Keratinocyte (primary cell): ENCODE measurements at regions not wholly inside any gene's neighbourhood (a gene's known extent, or its start where the extent isn't known, plus 50 kb on each side); places are given as distances from the start of the nearest gene placed in this dataset.

Experiments used
- DNase-seq: peaks from one replicate; pipeline ENCODE4 v3.0.0-alpha.2; 2011; ENCODE audit warnings: low read depth, missing footprints, low spot score
- FAIRE-seq: peaks from 2 replicates; lab custom pipeline; 2011; peaks lifted over from hg19 to GRCh38; lab: Jason Lieb, UNC
- H2AFZ ChIP-seq: 2 replicates; pipeline ENCODE4 v1.6.0; 2012; ENCODE audit warnings: low read length, control low read depth, inconsistent platforms; ENCODE audit not compliant: control insufficient read depth
- H3K27ac ChIP-seq: 2 replicates; pipeline ENCODE4 v1.5.1; 2011; ENCODE audit warnings: low read length; ENCODE audit not compliant: control insufficient read depth, insufficient read depth
- H3K27me3 ChIP-seq: 3 replicates; pipeline ENCODE4 v1.6.0; 2011; ENCODE audit warnings: low read length; ENCODE audit not compliant: control insufficient read depth, insufficient read depth; ENCODE audit errors: extremely low read depth
- H3K36me3 ChIP-seq, 2 experiments: 2 replicates in 1 of 2; 3 replicates in 1 of 2; pipeline ENCODE4 v1.5.1; 2011; ENCODE audit warnings: low read length in 2 of 2, mild to moderate bottlenecking in 1 of 2; ENCODE audit not compliant: control insufficient read depth in 2 of 2, insufficient read depth in 2 of 2; ENCODE audit errors: extremely low read depth in 1 of 2
- H3K4me1 ChIP-seq: 3 replicates; pipeline ENCODE4 v1.5.1; 2011; ENCODE audit warnings: low read length; ENCODE audit not compliant: control insufficient read depth, insufficient read depth; ENCODE audit errors: extremely low read depth
- H3K4me2 ChIP-seq: 3 replicates; pipeline ENCODE4 v1.6.0; 2011; ENCODE audit warnings: low read depth, low read length; ENCODE audit not compliant: control insufficient read depth, insufficient read depth; ENCODE audit errors: extremely low read depth
- H3K4me3 ChIP-seq, 3 experiments: fragments of 200-600 bp in 1 of 3; sonication (generic) in 1 of 3; 2 replicates in 2 of 3; 3 replicates in 1 of 3; pipeline ENCODE4 v1.5.1; 2011 to 2016; ENCODE audit warnings: low read length in 3 of 3, mild to moderate bottlenecking in 3 of 3, control low read depth in 2 of 3, inconsistent platforms in 1 of 3, low read depth in 1 of 3, mixed read lengths in 1 of 3, mixed run types in 1 of 3, moderate library complexity in 1 of 3; ENCODE audit not compliant: control insufficient read depth in 2 of 3, insufficient read depth in 2 of 3; ENCODE audit errors: extremely low read depth in 1 of 3
- H3K79me2 ChIP-seq: 2 replicates; pipeline ENCODE4 v1.6.0; 2012; ENCODE audit warnings: low read length; ENCODE audit not compliant: control insufficient read depth, insufficient read depth
- H3K9ac ChIP-seq: 3 replicates; pipeline ENCODE4 v1.6.0; 2011; ENCODE audit warnings: low read length; ENCODE audit not compliant: control insufficient read depth, insufficient read depth; ENCODE audit errors: extremely low read depth
- H3K9me1 ChIP-seq: 3 replicates; pipeline ENCODE4 v1.6.0; 2011; ENCODE audit warnings: low read length; ENCODE audit not compliant: control insufficient read depth, insufficient read depth; ENCODE audit errors: extremely low read depth
- H3K9me3 ChIP-seq: 2 replicates; pipeline ENCODE4 v1.5.1; 2012; ENCODE audit warnings: low read depth, low read length; ENCODE audit not compliant: control insufficient read depth
- H4K20me1 ChIP-seq: 3 replicates; pipeline ENCODE4 v1.6.0; 2011; ENCODE audit warnings: low read length; ENCODE audit not compliant: control insufficient read depth, insufficient read depth; ENCODE audit errors: extremely low read depth
- CTCF ChIP-seq, 3 experiments: IDR thresholded peaks in 1 of 3; conservative IDR thresholded peaks in 1 of 3; optimal IDR thresholded peaks in 1 of 3; 2 replicates in 2 of 3; 3 replicates in 1 of 3; pipeline versions ENCODE3 to v1.5.1; 2011; ENCODE audit warnings: low read length in 3 of 3, mild to moderate bottlenecking in 3 of 3, moderate library complexity in 2 of 3, control low read depth in 1 of 3, inconsistent platforms in 1 of 3; ENCODE audit not compliant: insufficient read depth in 2 of 3; ENCODE audit errors: extremely low read depth in 1 of 3
- EZH2 ChIP-seq: IDR thresholded peaks from one replicate; pipeline ENCODE4 v1.6.1; 2012; ENCODE audit warnings: inconsistent platforms, mild to moderate bottlenecking, low read length, moderate library complexity
- dilution Hi-C: fragments of 300-500 bp; cut with MboI; formaldehyde crosslinking; loops from one replicate; pipeline ENCODE4 v1.7.0; 2020; ENCODE audit warnings: low sequenced_read_pairs; ENCODE audit not compliant: extremely low pct_ligation_motif_present

- DNase-seq, result no peak
- Histone ChIP-seq H3K4me1 (peaks cover 11% of the 10 kb centered on the region), H2AFZ (no peak overlapping the region), H4K20me1 (no peaks in the 10 kb centered on the region), H3K27me3 (peaks cover 37% of the 10 kb centered on the region), H3K36me3 (no peaks in the 10 kb centered on the region), H3K79me2 (no peaks in the 10 kb centered on the region), H3K4me2 (peak overlapping the region; percentile 12), H3K9me3 (no peaks in the 10 kb centered on the region), H3K4me3 (no peak overlapping the region), H3K27ac (no peak overlapping the region), H3K9ac (no peak overlapping the region), H3K9me1 (no peaks in the 10 kb centered on the region)
- dilution Hi-C loops, result loop anchor here (25.0 kb wide), 1 partner anchor 105 kb away; the partner anchor contains the start of gene SDC3
- TF ChIP-seq CTCF (optimal IDR thresholded peaks at IDR 0.05 in 1 of 3, IDR thresholded peaks at IDR 0.05 in 1 of 3, conservative IDR thresholded peaks at IDR 0.05 in 1 of 3; ENCODE audit: extremely low read depth in 1 of 3, insufficient read depth in 2 of 3, low read length in 3 of 3) (no peak), EZH2 (no peak)
- FAIRE-seq, result no peak
Observed at GRCh38 chr1:30807318-30808066, 49.9 kb upstream of the LAPTM5 start.
